ENCODE measurements at regions not wholly inside any gene's neighbourhood (a gene's known extent, or its start where the extent isn't known, plus 50 kb on each side); places are given as distances from the start of the nearest gene placed in this dataset.

GRCh38 chr3:153103406-153103945, 58.5 kb upstream of the RAP2B start:
- no peaks in the 10 kb centered on the region for H3K79me2 ChIP-seq (replicated peaks; ENCODE audit: insufficient read depth)
- no peak overlapping the region for H3K4me3 ChIP-seq
- peaks cover 7% of the 10 kb centered on the region; the same call in 2 of the 3 replicates for H3K36me3 Mint-ChIP-seq (ENCODE audit: low read depth)
- no peak overlapping the region for H3K4me3 Mint-ChIP-seq
- TF ChIP-seq ZNF331 (CRISPR knock-in tag; IDR thresholded peaks at IDR 0.05; ENCODE audit: low read depth) (no peak), CTCF (conservative IDR thresholded peaks at IDR 0.05; ENCODE audit: low read depth in 2 of 2) (no peak), ETS1 (IDR thresholded peaks at IDR 0.05) (no peak)
- ATAC-seq = no peak
- no peaks in the 10 kb centered on the region; the same call in 2 of the 3 replicates for H3K4me1 Mint-ChIP-seq
- H3F3A ChIP-seq (replicated peaks; ENCODE audit: low read depth) = no peaks in the 10 kb centered on the region
- H3K27ac ChIP-seq (ENCODE audit: low read depth) = no peak overlapping the region
- H2AFZ ChIP-seq = no peak overlapping the region
- H3K4me1 ChIP-seq (ENCODE audit: insufficient read depth) = no peaks in the 10 kb centered on the region
- no peaks in the 10 kb centered on the region for H3K36me3 ChIP-seq (ENCODE audit: insufficient read depth)
- H3K27me3 Mint-ChIP-seq (ENCODE audit: insufficient read depth, low read depth, poor library complexity) = no peaks in the 10 kb centered on the region
- peaks cover 5% of the 10 kb centered on the region; the same call in 2 of the 3 replicates for H3K9me3 Mint-ChIP-seq
- no peak for DNase-seq (ENCODE audit: low spot score)
- no peaks in the 10 kb centered on the region for H3K9me2 ChIP-seq (ENCODE audit: insufficient read depth)
- H3K27me3 ChIP-seq (ENCODE audit: insufficient read depth) = no peaks in the 10 kb centered on the region
- H3K27ac Mint-ChIP-seq = no peak overlapping the region
- no peaks in the 10 kb centered on the region for H4K20me1 ChIP-seq (replicated peaks; ENCODE audit: insufficient read depth)
- no peak overlapping the region for H3K4me2 ChIP-seq

- Histone ChIP-seq H2AFZ (no peak overlapping the region), H3K79me2 (replicated peaks; ENCODE audit: insufficient read depth) (no peaks in the 10 kb centered on the region), H3K27ac (ENCODE audit: low read depth) (no peak overlapping the region), H3K4me3 (no peak overlapping the region), H3F3A (replicated peaks; ENCODE audit: low read depth) (no peaks in the 10 kb centered on the region), H4K20me1 (replicated peaks; ENCODE audit: insufficient read depth) (no peaks in the 10 kb centered on the region), H3K9me2 (ENCODE audit: insufficient read depth) (no peaks in the 10 kb centered on the region), H3K36me3 (ENCODE audit: insufficient read depth) (no peaks in the 10 kb centered on the region), H3K4me2 (no peak overlapping the region), H3K4me1 (ENCODE audit: insufficient read depth) (no peaks in the 10 kb centered on the region), H3K27me3 (ENCODE audit: insufficient read depth) (no peaks in the 10 kb centered on the region)
- H3K27ac Mint-ChIP-seq = no peak overlapping the region
- H3K4me3 Mint-ChIP-seq = no peak overlapping the region
- H3K9me3 Mint-ChIP-seq = no peaks in the 10 kb centered on the region; the same call in 2 of the 3 replicates
- DNase-seq (ENCODE audit: low spot score) = no peak
- H3K27me3 Mint-ChIP-seq (ENCODE audit: insufficient read depth, low read depth, poor library complexity) = no peaks in the 10 kb centered on the region
- H3K4me1 Mint-ChIP-seq = no peaks in the 10 kb centered on the region
- H3K36me3 Mint-ChIP-seq (ENCODE audit: low read depth) = no peaks in the 10 kb centered on the region
- no peak for ATAC-seq
- TF ChIP-seq POLR2AphosphoS5 (IDR thresholded peaks at IDR 0.05; ENCODE audit: low read depth) (no peak), EZH2phosphoT487 (IDR thresholded peaks at IDR 0.05; ENCODE audit: unreplicated experiment) (no peak), CREB1 (CRISPR knock-in tag; IDR thresholded peaks at IDR 0.05; ENCODE audit: low read depth) (no peak), REST (IDR thresholded peaks at IDR 0.05; ENCODE audit: unreplicated experiment) (no peak), ZNF331 (CRISPR knock-in tag; IDR thresholded peaks at IDR 0.05; ENCODE audit: low read depth) (no peak), ZNF462 (CRISPR knock-in tag; IDR thresholded peaks at IDR 0.05) (no peak), EZH2 (IDR thresholded peaks at IDR 0.05; ENCODE audit: low read depth, unreplicated experiment) (no peak)
Measured at GRCh38 chr3:153110041-153110440, 52.0 kb upstream of the RAP2B start.

Measured in GM23338 (cell line).